Activated naive CD4-positive, alpha-beta T cell treated with anti-CD3 and anti-CD28 coated beads, Interleukin-2, amount 10 ng/mL, durations not matched to agents 7 days and 5 days (primary cell): ENCODE measurements at regions not wholly inside any gene's neighbourhood (a gene's known extent, or its start where the extent isn't known, plus 50 kb on each side); places are given as distances from the start of the nearest gene placed in this dataset.

Source experiments
- CTCF ChIA-PET: fragments of 350-600 bp; sonication (Branson Sonifier 250); formaldehyde crosslinking; loops from one replicate; lab custom pipeline; 2021; ENCODE audit warnings: antibody characterized with exemption; lab: Charles Lee
- DNase-seq: peaks from one replicate; pipeline ENCODE4 v3.0.0-alpha.2; 2020
- H3K27ac Mint-ChIP-seq: one replicate; pipeline ENCODE4 v1.8.0; 2021; ENCODE audit warnings: mild to moderate bottlenecking, moderate library complexity, mixed read lengths
- H3K27me3 Mint-ChIP-seq: one replicate; pipeline ENCODE4 v1.8.0; 2021; ENCODE audit warnings: mild to moderate bottlenecking, mixed read lengths
- H3K36me3 Mint-ChIP-seq: one replicate; pipeline ENCODE4 v1.8.0; 2021; ENCODE audit warnings: mixed read lengths
- H3K4me1 Mint-ChIP-seq: one replicate; pipeline ENCODE4 v1.8.0; 2021; ENCODE audit warnings: mixed read lengths
- H3K4me3 Mint-ChIP-seq: one replicate; pipeline ENCODE4 v1.8.0; 2021; ENCODE audit warnings: mild to moderate bottlenecking, moderate library complexity, mixed read lengths
- H3K9me3 Mint-ChIP-seq: one replicate; pipeline ENCODE4 v1.8.0; 2021; ENCODE audit warnings: mixed read lengths

- peaks cover 39% of the 10 kb centered on the region for H3K4me1 Mint-ChIP-seq
- CTCF ChIA-PET: no interaction called here
- no peak for DNase-seq
- peaks cover 2% of the 10 kb centered on the region for H3K36me3 Mint-ChIP-seq
- H3K9me3 Mint-ChIP-seq: no peaks in the 10 kb centered on the region
- H3K4me3 Mint-ChIP-seq: no peak overlapping the region
- no peak overlapping the region for H3K27ac Mint-ChIP-seq
- H3K27me3 Mint-ChIP-seq: peaks cover 11% of the 10 kb centered on the region
Measured at GRCh38 chr10:7473474-7473873, 62.6 kb upstream of the SFMBT2 start.

GRCh38 chr10:7471720-7472367, 61.0 kb upstream of the SFMBT2 start:
- H3K4me1 Mint-ChIP-seq: peaks cover 34% of the 10 kb centered on the region

GRCh38 chr10:7470371-7470770, 59.5 kb upstream of the SFMBT2 start:
- H3K27ac Mint-ChIP-seq: no peak overlapping the region
- no peak overlapping the region for H3K4me3 Mint-ChIP-seq
- peaks cover 12% of the 10 kb centered on the region for H3K27me3 Mint-ChIP-seq
- H3K9me3 Mint-ChIP-seq: no peaks in the 10 kb centered on the region
- CTCF ChIA-PET: interaction anchor here (0.6 kb wide), 1 partner anchor 40 kb away, joined by 3 read pairs; no protein-coding TSS in a partner anchor
- peaks cover 30% of the 10 kb centered on the region for H3K4me1 Mint-ChIP-seq
- H3K36me3 Mint-ChIP-seq: peaks cover 2% of the 10 kb centered on the region
- DNase-seq: no peak

More at GRCh38 chr10:7471720-7472367, 61.0 kb upstream of the SFMBT2 start:
- H3K9me3 Mint-ChIP-seq: no peaks in the 10 kb centered on the region
- H3K27ac Mint-ChIP-seq: peak overlapping the region; percentile 35
- H3K27me3 Mint-ChIP-seq: peaks cover 15% of the 10 kb centered on the region
- peak overlapping the region; percentile 34 for H3K4me3 Mint-ChIP-seq
- CTCF ChIA-PET: interaction anchor here (0.8 kb wide), 1 partner anchor 13 kb away, joined by 3 read pairs; no protein-coding TSS in a partner anchor
- peaks cover 2% of the 10 kb centered on the region for H3K36me3 Mint-ChIP-seq
- DNase-seq: no peak

- H3K27ac Mint-ChIP-seq: no peak overlapping the region
- H3K9me3 Mint-ChIP-seq: no peaks in the 10 kb centered on the region
- DNase-seq: no peak
- peaks cover 27% of the 10 kb centered on the region for H3K27me3 Mint-ChIP-seq
- peaks cover 20% of the 10 kb centered on the region for H3K4me1 Mint-ChIP-seq
- H3K36me3 Mint-ChIP-seq: no peaks in the 10 kb centered on the region
- H3K4me3 Mint-ChIP-seq: no peak overlapping the region
- CTCF ChIA-PET: no interaction called here
Measured at GRCh38 chr10:7467031-7467667, 56.3 kb upstream of the SFMBT2 start.

GRCh38 chr10:7464691-7465090, 53.9 kb upstream of the SFMBT2 start:
- CTCF ChIA-PET: no interaction called here
- H3K27ac Mint-ChIP-seq: no peak overlapping the region

More at GRCh38 chr10:7464691-7465090, 53.9 kb upstream of the SFMBT2 start:
- no peak overlapping the region for H3K4me3 Mint-ChIP-seq
- no peaks in the 10 kb centered on the region for H3K4me1 Mint-ChIP-seq
- H3K27me3 Mint-ChIP-seq: peaks cover 23% of the 10 kb centered on the region
- no peaks in the 10 kb centered on the region for H3K36me3 Mint-ChIP-seq
- no peak for DNase-seq
- H3K9me3 Mint-ChIP-seq: no peaks in the 10 kb centered on the region
